ENCODE measurements at regions not wholly inside any gene's neighbourhood (a gene's known extent, or its start where the extent isn't known, plus 50 kb on each side); places are given as distances from the start of the nearest gene placed in this dataset.

DNA sequence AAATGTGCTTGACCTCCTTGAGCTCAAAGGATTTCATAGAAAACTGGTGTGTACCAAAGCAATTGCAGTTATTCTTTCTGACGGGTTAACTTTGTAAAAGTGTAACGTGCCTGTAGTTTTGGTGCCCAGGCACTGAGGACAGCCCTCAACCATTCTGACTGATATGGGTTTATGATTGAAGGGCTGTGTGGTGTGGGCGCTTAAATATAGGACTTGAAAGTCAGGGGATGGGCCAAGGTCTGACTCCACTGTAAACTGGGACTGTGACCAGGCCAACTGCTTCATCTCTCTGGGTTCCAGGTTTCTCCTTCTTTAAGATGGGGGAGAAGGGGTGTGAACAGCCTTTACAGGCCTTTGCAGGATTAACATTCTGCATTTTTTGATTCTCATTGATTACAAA is 191.1 kb upstream of the ARHGAP20 start:
- H3K27me3 ChIP-seq (ENCODE audit: control insufficient read depth in 3 of 3, insufficient read depth in 3 of 3, low read length in 3 of 3): no peaks in the 10 kb centered on the region
- no peak overlapping the region for H3K9ac ChIP-seq (ENCODE audit: low read depth in 1 of 3, low read length in 3 of 3)
- no peak overlapping the region for H3K27ac ChIP-seq (ENCODE audit: low read depth, low read length)
- H3K9me3 ChIP-seq (ENCODE audit: control insufficient read depth in 3 of 3, low read length in 3 of 3): no peaks in the 10 kb centered on the region
- no peaks in the 10 kb centered on the region for H3K36me3 ChIP-seq (ENCODE audit: control insufficient read depth in 3 of 3, insufficient read depth in 3 of 3, low read length in 3 of 3)
- no peak overlapping the region for H3K4me3 ChIP-seq (ENCODE audit: low read length in 3 of 3)
- peaks cover 3 to 12% (median 6%) of the 10 kb centered on the region in 3 donors for H3K4me1 ChIP-seq (ENCODE audit: control insufficient read depth in 3 of 3, insufficient read depth in 3 of 3, low read length in 3 of 3)

DNA sequence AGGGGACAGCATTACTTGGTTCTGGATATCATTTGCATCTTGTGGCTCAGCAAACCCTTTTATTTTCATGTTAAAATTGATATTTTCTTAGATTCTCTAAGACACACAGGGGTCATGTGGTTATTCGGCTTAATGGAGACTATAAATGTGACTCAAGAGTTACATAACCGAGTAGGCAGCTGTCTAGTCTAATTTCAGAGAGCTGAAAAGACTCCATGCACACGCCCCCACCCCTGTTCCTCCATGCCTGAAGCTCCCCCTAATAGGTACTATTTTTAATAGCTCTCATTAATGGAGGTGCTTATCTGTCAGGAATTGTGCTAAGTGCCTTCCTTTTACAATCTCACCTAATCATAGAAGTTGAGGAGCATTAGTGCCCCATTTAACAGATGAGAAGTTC is 189.2 kb upstream of the ARHGAP20 start:
- Histone ChIP-seq H3K36me3 (ENCODE audit: control insufficient read depth in 3 of 3, insufficient read depth in 3 of 3, low read length in 3 of 3) (no peaks in the 10 kb centered on the region), H3K9ac (ENCODE audit: low read depth in 1 of 3, low read length in 3 of 3) (no peak overlapping the region), H3K4me1 (ENCODE audit: control insufficient read depth in 3 of 3, insufficient read depth in 3 of 3, low read length in 3 of 3) (peaks cover 0 to 2% (median 0%) of the 10 kb centered on the region in 3 donors), H3K27me3 (ENCODE audit: control insufficient read depth in 3 of 3, insufficient read depth in 3 of 3, low read length in 3 of 3) (no peaks in the 10 kb centered on the region), H3K4me3 (ENCODE audit: low read length in 3 of 3) (no peak overlapping the region), H3K27ac (ENCODE audit: low read depth, low read length) (no peak overlapping the region), H3K9me3 (ENCODE audit: control insufficient read depth in 3 of 3, low read length in 3 of 3) (no peaks in the 10 kb centered on the region)

DNA sequence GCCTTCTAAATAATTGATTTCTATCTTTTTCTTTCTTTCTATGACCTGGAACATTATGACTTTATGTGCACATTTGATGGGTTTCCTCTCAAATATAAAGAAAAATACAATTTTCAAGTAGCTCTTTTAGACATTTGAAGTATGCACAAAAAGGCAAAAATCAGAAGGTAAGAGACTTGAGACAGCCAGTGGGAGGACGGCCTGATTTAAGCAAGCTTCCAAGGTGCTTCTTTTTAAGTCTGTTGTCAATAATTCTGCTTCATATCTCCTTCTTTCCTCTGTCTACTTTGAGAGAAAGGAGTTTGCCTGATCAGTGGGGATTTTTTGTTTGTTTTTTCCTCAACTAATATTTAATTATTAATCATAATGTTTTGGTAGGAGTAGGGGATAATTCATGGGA is 188.2 kb upstream of the ARHGAP20 start:
- Histone ChIP-seq H3K9me3 (ENCODE audit: control insufficient read depth in 3 of 3, low read length in 3 of 3) (no peaks in the 10 kb centered on the region), H3K27ac (ENCODE audit: low read depth, low read length) (no peak overlapping the region), H3K4me1 (ENCODE audit: control insufficient read depth in 3 of 3, insufficient read depth in 3 of 3, low read length in 3 of 3) (peaks cover 0 to 4% (median 0%) of the 10 kb centered on the region in 3 donors), H3K4me3 (ENCODE audit: low read length in 3 of 3) (no peak overlapping the region), H3K9ac (ENCODE audit: low read depth in 1 of 3, low read length in 3 of 3) (no peak overlapping the region), H3K27me3 (ENCODE audit: control insufficient read depth in 3 of 3, insufficient read depth in 3 of 3, low read length in 3 of 3) (no peaks in the 10 kb centered on the region), H3K36me3 (ENCODE audit: control insufficient read depth in 3 of 3, insufficient read depth in 3 of 3, low read length in 3 of 3) (no peaks in the 10 kb centered on the region)

DNA sequence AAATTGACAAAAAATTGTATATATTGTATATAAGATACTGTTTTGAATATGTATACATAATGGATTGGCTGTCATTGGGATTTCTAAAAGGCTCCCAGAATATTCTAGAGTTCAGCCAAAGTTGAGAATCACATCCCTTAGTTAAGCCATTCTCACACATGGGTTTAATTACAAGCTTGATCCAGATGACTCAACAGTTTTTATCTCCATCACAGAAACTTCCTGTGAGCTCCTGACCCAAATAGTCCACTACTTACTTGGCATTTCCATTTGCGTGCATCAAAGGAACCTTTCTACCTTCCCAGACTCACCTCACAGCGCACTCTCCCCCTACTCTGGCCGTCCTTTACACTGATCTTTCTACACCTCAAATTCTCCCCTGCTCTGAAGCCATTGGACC is 184.8 kb upstream of the ARHGAP20 start:
- H3K4me3 ChIP-seq (ENCODE audit: low read length in 3 of 3): no peak overlapping the region
- no peaks in the 10 kb centered on the region for H3K9me3 ChIP-seq (ENCODE audit: control insufficient read depth in 3 of 3, low read length in 3 of 3)
- no peak overlapping the region for H3K27ac ChIP-seq (ENCODE audit: low read depth, low read length)
- H3K4me1 ChIP-seq (ENCODE audit: control insufficient read depth in 3 of 3, insufficient read depth in 3 of 3, low read length in 3 of 3): peaks cover 0 to 4% (median 0%) of the 10 kb centered on the region in 3 donors
- H3K27me3 ChIP-seq (ENCODE audit: control insufficient read depth in 3 of 3, insufficient read depth in 3 of 3, low read length in 3 of 3): no peaks in the 10 kb centered on the region
- H3K36me3 ChIP-seq (ENCODE audit: control insufficient read depth in 3 of 3, insufficient read depth in 3 of 3, low read length in 3 of 3): no peaks in the 10 kb centered on the region
- no peak overlapping the region for H3K9ac ChIP-seq (ENCODE audit: low read depth in 1 of 3, low read length in 3 of 3)

DNA sequence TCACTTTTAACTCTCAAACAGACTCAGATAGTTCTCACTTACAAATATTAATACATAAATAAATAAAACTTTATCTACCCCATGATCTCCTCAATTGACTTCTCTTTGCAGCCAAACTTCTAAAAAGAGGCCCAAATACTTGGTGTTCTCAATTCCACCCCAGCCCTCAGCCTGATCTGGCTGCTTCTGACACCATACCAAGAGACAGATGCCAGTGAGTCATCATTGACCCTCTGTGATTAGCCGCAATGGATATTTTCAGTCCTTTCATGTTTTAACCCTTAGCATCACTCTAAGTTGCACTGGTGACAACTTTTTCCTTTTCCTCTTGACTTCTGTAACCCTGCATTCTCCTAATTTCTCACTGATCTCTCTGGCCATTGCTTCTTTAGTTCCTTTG is 184.1 kb upstream of the ARHGAP20 start:
- no peaks in the 10 kb centered on the region for H3K9me3 ChIP-seq (ENCODE audit: control insufficient read depth in 3 of 3, low read length in 3 of 3)
- H3K27me3 ChIP-seq (ENCODE audit: control insufficient read depth in 3 of 3, insufficient read depth in 3 of 3, low read length in 3 of 3): no peaks in the 10 kb centered on the region
- no peak overlapping the region for H3K9ac ChIP-seq (ENCODE audit: low read depth in 1 of 3, low read length in 3 of 3)

DNA sequence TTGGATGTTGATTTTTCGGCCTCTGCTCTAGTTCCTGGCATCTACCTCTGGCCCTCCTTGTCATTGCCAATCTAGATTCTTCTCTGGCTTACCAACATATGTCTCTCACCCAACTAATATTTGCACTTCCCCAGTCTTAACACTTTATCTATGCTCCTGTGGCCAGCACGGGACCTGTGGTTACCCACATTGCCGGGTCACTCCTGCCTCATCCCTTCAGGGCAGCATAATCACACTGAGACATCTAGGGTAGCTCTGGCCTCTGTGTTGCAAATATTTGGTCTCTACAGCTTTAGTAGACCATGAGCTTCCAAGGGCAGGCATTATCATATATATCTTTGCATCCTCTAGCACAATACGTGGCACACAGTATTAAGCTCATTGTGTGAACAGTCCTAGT is 182.0 kb upstream of the ARHGAP20 start:
- Histone ChIP-seq H3K9ac (ENCODE audit: low read depth in 1 of 3, low read length in 3 of 3) (no peak overlapping the region), H3K4me1 (ENCODE audit: control insufficient read depth in 3 of 3, insufficient read depth in 3 of 3, low read length in 3 of 3) (peaks cover 0 to 4% (median 0%) of the 10 kb centered on the region in 3 donors), H3K36me3 (ENCODE audit: control insufficient read depth in 3 of 3, insufficient read depth in 3 of 3, low read length in 3 of 3) (no peaks in the 10 kb centered on the region), H3K27me3 (ENCODE audit: control insufficient read depth in 3 of 3, insufficient read depth in 3 of 3, low read length in 3 of 3) (no peaks in the 10 kb centered on the region), H3K27ac (ENCODE audit: low read depth, low read length) (no peak overlapping the region), H3K9me3 (ENCODE audit: control insufficient read depth in 3 of 3, low read length in 3 of 3) (no peaks in the 10 kb centered on the region), H3K4me3 (ENCODE audit: low read length in 3 of 3) (no peak overlapping the region)

More for the DNA sequence above, 184.1 kb upstream of the ARHGAP20 start:
- Histone ChIP-seq H3K27ac (ENCODE audit: low read depth, low read length) (no peak overlapping the region), H3K4me1 (ENCODE audit: control insufficient read depth in 3 of 3, insufficient read depth in 3 of 3, low read length in 3 of 3) (peaks cover 0 to 4% (median 0%) of the 10 kb centered on the region in 3 donors), H3K4me3 (ENCODE audit: low read length in 3 of 3) (no peak overlapping the region), H3K36me3 (ENCODE audit: control insufficient read depth in 3 of 3, insufficient read depth in 3 of 3, low read length in 3 of 3) (no peaks in the 10 kb centered on the region)

DNA sequence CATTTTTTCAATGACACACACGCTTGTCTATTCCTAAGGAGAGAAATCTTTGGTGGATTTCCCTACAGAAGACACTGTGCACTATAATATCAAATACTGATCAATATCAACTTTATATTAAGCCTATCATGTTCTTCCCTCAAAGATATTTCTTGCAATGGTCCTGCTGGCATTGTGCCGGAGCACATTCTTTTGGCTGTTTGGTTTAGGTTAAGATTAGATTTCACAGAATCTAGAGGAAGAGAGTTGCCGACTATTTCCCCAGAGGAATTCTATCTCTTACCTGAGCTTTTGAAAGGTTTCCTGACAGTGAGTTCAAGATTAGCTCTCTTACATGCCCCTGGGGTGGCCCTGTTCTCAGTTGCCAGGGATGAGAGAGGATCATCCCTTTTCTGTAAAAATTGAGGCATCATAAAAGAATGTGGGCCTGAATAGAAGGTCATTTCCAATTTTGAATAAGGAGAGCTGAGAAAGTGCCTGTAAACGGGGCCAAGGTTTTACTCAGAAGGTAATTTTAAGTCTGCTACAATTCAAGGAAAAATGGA is 180.6 kb upstream of the ARHGAP20 start:
- H3K9me3 ChIP-seq (ENCODE audit: control insufficient read depth in 3 of 3, low read length in 3 of 3): no peaks in the 10 kb centered on the region
- H3K27me3 ChIP-seq (ENCODE audit: control insufficient read depth in 3 of 3, insufficient read depth in 3 of 3, low read length in 3 of 3): no peaks in the 10 kb centered on the region
- H3K4me1 ChIP-seq (ENCODE audit: control insufficient read depth in 3 of 3, insufficient read depth in 3 of 3, low read length in 3 of 3): peaks cover 0 to 4% (median 0%) of the 10 kb centered on the region in 3 donors
- H3K36me3 ChIP-seq (ENCODE audit: control insufficient read depth in 3 of 3, insufficient read depth in 3 of 3, low read length in 3 of 3): no peaks in the 10 kb centered on the region
- no peak overlapping the region for H3K4me3 ChIP-seq (ENCODE audit: low read length in 3 of 3)
- no peak overlapping the region for H3K9ac ChIP-seq (ENCODE audit: low read depth in 1 of 3, low read length in 3 of 3)
- no peak overlapping the region for H3K27ac ChIP-seq (ENCODE audit: low read depth, low read length)

DNA sequence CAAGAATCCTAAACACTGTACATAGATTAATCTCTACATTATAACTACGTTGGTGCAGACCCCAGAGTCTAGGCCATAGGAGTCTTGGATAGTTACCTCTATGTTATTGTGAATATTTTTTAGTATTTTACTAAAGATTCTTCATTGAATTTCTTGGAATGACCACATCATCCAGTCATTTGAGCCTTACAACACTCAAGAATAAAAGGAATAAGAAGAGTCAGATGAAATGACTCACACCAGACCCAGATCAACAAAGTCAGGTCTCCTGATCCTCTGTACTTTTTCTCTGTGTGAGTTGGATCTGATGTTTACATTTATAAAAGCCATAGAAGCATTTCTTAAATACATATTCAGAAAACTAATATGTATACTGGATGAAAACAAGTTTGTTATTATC is 179.2 kb upstream of the ARHGAP20 start:
- Histone ChIP-seq H3K9me3 (ENCODE audit: control insufficient read depth in 3 of 3, low read length in 3 of 3) (no peaks in the 10 kb centered on the region), H3K9ac (ENCODE audit: low read depth in 1 of 3, low read length in 3 of 3) (no peak overlapping the region), H3K27ac (ENCODE audit: low read depth, low read length) (no peak overlapping the region), H3K4me3 (ENCODE audit: low read length in 3 of 3) (no peak overlapping the region), H3K27me3 (ENCODE audit: control insufficient read depth in 3 of 3, insufficient read depth in 3 of 3, low read length in 3 of 3) (no peaks in the 10 kb centered on the region), H3K36me3 (ENCODE audit: control insufficient read depth in 3 of 3, insufficient read depth in 3 of 3, low read length in 3 of 3) (no peaks in the 10 kb centered on the region), H3K4me1 (ENCODE audit: control insufficient read depth in 3 of 3, insufficient read depth in 3 of 3, low read length in 3 of 3) (peaks cover 0 to 3% (median 3%) of the 10 kb centered on the region in 3 donors)

DNA sequence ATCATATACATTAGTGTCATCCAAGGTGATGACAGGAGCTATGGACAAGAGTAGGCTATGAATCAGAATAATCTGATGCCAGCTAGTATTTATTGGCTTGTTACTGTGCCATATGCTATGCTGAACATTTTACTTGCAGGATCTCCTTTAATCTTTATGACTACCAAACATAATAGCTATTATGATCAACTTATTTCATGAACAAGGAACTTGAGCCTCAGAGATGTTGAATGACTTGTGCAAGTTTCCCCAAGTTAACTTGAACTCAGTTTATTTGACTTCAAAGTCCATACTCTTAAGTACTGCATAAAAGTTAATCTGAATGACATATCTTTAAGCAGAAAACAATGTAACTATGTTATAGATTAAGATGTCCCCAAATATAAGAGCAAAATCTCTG is 178.8 kb upstream of the ARHGAP20 start:
- H3K36me3 ChIP-seq (ENCODE audit: control insufficient read depth in 3 of 3, insufficient read depth in 3 of 3, low read length in 3 of 3): no peaks in the 10 kb centered on the region
- no peaks in the 10 kb centered on the region for H3K27me3 ChIP-seq (ENCODE audit: control insufficient read depth in 3 of 3, insufficient read depth in 3 of 3, low read length in 3 of 3)
- peaks cover 0 to 7% (median 5%) of the 10 kb centered on the region in 3 donors for H3K4me1 ChIP-seq (ENCODE audit: control insufficient read depth in 3 of 3, insufficient read depth in 3 of 3, low read length in 3 of 3)
- no peak overlapping the region for H3K27ac ChIP-seq (ENCODE audit: low read depth, low read length)
- H3K9ac ChIP-seq (ENCODE audit: low read depth in 1 of 3, low read length in 3 of 3): no peak overlapping the region
- H3K9me3 ChIP-seq (ENCODE audit: control insufficient read depth in 3 of 3, low read length in 3 of 3): no peaks in the 10 kb centered on the region
- no peak overlapping the region for H3K4me3 ChIP-seq (ENCODE audit: low read length in 3 of 3)

DNA sequence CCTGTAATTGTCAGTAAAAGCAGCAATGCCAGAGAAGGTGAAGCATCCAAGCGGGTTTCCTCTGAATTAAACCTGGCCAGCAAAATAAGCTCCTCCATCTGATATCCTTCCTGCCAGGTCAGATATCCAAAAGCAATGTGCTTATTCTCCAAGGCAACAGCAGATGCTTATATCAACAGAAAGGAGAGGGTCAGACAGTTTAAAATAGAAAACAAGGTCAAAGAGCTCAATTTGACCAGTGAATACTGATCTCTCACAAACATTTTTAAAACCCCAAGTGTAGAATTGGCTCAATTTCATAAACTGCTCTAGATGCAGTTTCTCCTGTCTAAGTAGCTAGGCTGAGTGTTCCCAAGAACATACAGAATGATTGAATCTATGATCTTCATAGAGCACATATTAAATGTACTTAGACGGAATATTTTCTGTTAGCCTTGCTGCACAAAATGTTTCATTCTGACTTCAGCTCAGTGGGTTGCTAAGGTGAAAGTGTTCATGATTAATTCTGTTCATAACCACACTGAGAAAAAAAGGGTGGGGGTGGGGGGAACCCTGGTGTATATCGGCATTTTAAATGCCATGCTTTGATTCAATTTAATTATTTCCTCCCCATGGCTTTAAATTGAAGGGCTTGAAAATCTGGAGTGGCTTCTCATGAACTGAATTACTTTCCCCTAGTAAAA is 174.2 kb upstream of the ARHGAP20 start:
- Histone ChIP-seq H3K9me3 (ENCODE audit: control insufficient read depth in 3 of 3, low read length in 3 of 3) (no peaks in the 10 kb centered on the region), H3K27me3 (ENCODE audit: control insufficient read depth in 3 of 3, insufficient read depth in 3 of 3, low read length in 3 of 3) (no peaks in the 10 kb centered on the region), H3K4me1 (ENCODE audit: control insufficient read depth in 3 of 3, insufficient read depth in 3 of 3, low read length in 3 of 3) (peaks cover 0 to 7% (median 6%) of the 10 kb centered on the region in 3 donors), H3K27ac (ENCODE audit: low read depth, low read length) (no peak overlapping the region), H3K4me3 (ENCODE audit: low read length in 3 of 3) (no peak overlapping the region), H3K9ac (ENCODE audit: low read depth in 1 of 3, low read length in 3 of 3) (no peak overlapping the region), H3K36me3 (ENCODE audit: control insufficient read depth in 3 of 3, insufficient read depth in 3 of 3, low read length in 3 of 3) (no peaks in the 10 kb centered on the region)
